ENCODE measurements at regions not wholly inside any gene's neighbourhood (a gene's known extent, or its start where the extent isn't known, plus 50 kb on each side); places are given as distances from the start of the nearest gene placed in this dataset.
"Not testable (repeated sequence)": the region's sequence is repeated elsewhere in the genome, so short reads cannot be mapped to it uniquely, and the experiment has no call there.

DNA sequence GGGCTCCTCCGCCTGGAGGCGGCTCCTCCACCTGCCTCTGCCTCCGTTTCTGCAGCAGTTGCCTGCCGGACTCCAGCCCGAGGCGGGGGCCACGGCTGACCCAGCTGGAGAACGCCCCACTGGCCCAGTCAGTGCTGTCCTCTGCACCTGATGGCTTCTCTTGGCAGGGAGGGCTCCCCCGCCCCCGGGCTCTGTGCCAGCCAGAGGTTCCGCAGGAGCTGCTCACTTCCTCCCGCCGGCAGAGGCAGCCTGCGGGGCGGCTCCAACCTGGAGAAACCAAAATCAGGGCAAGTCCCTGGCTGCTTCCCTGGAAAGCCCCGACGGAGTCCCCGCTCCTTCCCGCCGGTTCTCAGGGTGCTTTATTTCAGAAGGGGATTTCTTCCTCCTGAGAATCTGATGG is 5432.6 kb upstream of the TPTE start:
- TF ChIP-seq, protein P1, sequence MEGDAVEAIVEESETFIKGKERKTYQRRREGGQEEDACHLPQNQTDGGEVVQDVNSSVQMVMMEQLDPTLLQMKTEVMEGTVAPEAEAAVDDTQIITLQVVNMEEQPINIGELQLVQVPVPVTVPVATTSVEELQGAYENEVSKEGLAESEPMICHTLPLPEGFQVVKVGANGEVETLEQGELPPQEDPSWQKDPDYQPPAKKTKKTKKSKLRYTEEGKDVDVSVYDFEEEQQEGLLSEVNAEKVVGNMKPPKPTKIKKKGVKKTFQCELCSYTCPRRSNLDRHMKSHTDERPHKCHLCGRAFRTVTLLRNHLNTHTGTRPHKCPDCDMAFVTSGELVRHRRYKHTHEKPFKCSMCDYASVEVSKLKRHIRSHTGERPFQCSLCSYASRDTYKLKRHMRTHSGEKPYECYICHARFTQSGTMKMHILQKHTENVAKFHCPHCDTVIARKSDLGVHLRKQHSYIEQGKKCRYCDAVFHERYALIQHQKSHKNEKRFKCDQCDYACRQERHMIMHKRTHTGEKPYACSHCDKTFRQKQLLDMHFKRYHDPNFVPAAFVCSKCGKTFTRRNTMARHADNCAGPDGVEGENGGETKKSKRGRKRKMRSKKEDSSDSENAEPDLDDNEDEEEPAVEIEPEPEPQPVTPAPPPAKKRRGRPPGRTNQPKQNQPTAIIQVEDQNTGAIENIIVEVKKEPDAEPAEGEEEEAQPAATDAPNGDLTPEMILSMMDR (IDR thresholded peaks at IDR 0.05; ENCODE audit: low read depth, low read length): not testable (repeated sequence)
- TF ChIP-seq POLR2A (IDR thresholded peaks at IDR 0.05; ENCODE audit: extremely low read depth, insufficient read length): not testable (repeated sequence)

Data from NB4 (cell line).